Sciatic nerve (tissue), 2 donors: ENCODE measurements at regions not wholly inside any gene's neighbourhood (a gene's known extent, or its start where the extent isn't known, plus 50 kb on each side); places are given as distances from the start of the nearest gene placed in this dataset.

Experiments used
- ATAC-seq: fragments of 200-7000 bp; cut with Tn5 transposase; one replicate; pipeline ENCODE4 v1.9.1; 2020; ENCODE audit warnings: mild to moderate bottlenecking, moderate library complexity
- DNase-seq: peaks from one replicate; pipeline ENCODE4 v3.0.0-alpha.2; 2020; ENCODE audit warnings: low spot score
- intact Hi-C: fragments of 100-400 bp; cut with DNase I; formaldehyde crosslinking; loops from one replicate; pipeline ENCODE4 v1.14.2; 2022
- donor health status: DM: no; HTN: no; CAD: no.
- donor health status: DM: no; HTN: no; CAD: no.

GRCh38 chr7:25907731-25908130 is 244.3 kb upstream of the NFE2L3 start:
- DNase-seq, result no peak
- intact Hi-C loops, result no loop called here
- no peak for ATAC-seq

- no peak for ATAC-seq
- intact Hi-C loops, result no loop called here
- no peak for DNase-seq
These were observed 243.6 kb upstream of the NFE2L3 start for GRCh38 chr7:25908154-25908949.

- intact Hi-C loops, result no loop called here
- ATAC-seq (no peak), DNase-seq (no peak)
These were observed 240.0 kb upstream of the NFE2L3 start for GRCh38 chr7:25911738-25912607.

- no peak for DNase-seq
- ATAC-seq, result no peak
- intact Hi-C loops, result no loop called here
These were observed 238.3 kb upstream of the NFE2L3 start for GRCh38 chr7:25913598-25914224.

GRCh38 chr7:25918731-25919130 is 233.3 kb upstream of the NFE2L3 start:
- no peak for ATAC-seq
- intact Hi-C loops, result no loop called here
- no peak for DNase-seq

- DNase-seq (no peak), ATAC-seq (no peak)
- intact Hi-C loops, result no loop called here
These were observed 229.7 kb upstream of the NFE2L3 start for GRCh38 chr7:25922296-25922695.

- DNase-seq (no peak), ATAC-seq (no peak)
- intact Hi-C loops, result no loop called here
These were observed 228.1 kb upstream of the NFE2L3 start for GRCh38 chr7:25923741-25924460.

GRCh38 chr7:25926009-25926408 is 226.0 kb upstream of the NFE2L3 start:
- ATAC-seq (peak; percentile 81), DNase-seq (no peak)
- intact Hi-C loops, result no loop called here

- intact Hi-C loops, result no loop called here
- DNase-seq (no peak), ATAC-seq (no peak)
These were observed 225.5 kb upstream of the NFE2L3 start for GRCh38 chr7:25926451-25926850.

GRCh38 chr7:25926891-25927625 is 224.9 kb upstream of the NFE2L3 start:
- no peak for DNase-seq
- intact Hi-C loops, result no loop called here
- no peak for ATAC-seq

GRCh38 chr7:25927626-25927978 is 224.4 kb upstream of the NFE2L3 start:
- intact Hi-C loops, result no loop called here

GRCh38 chr7:25928549-25929330 is 223.3 kb upstream of the NFE2L3 start:
- ATAC-seq, result no peak
- intact Hi-C loops, result no loop called here
- DNase-seq, result no peak

More at GRCh38 chr7:25927626-25927978, 224.4 kb upstream of the NFE2L3 start:
- DNase-seq (no peak), ATAC-seq (no peak)

- DNase-seq (no peak), ATAC-seq (no peak)
- intact Hi-C loops, result no loop called here
These were observed 222.6 kb upstream of the NFE2L3 start for GRCh38 chr7:25929448-25929847.

- DNase-seq (no peak), ATAC-seq (no peak)
- intact Hi-C loops, result no loop called here
These were observed 221.4 kb upstream of the NFE2L3 start for GRCh38 chr7:25930492-25931048.

GRCh38 chr7:25931156-25931555 is 220.8 kb upstream of the NFE2L3 start:
- ATAC-seq, result no peak
- DNase-seq, result no peak
- intact Hi-C loops, result no loop called here

GRCh38 chr7:25933921-25934320 is 218.1 kb upstream of the NFE2L3 start:
- no peak for ATAC-seq
- DNase-seq, result no peak
- intact Hi-C loops, result no loop called here

- ATAC-seq, result no peak
- intact Hi-C loops, result no loop called here
- DNase-seq, result no peak
These were observed 211.7 kb upstream of the NFE2L3 start for GRCh38 chr7:25940086-25940906.
